Activated CD8-positive, alpha-beta memory T cell treated with anti-CD3 and anti-CD28 coated beads for 36 hours (primary cell): ENCODE measurements at regions not wholly inside any gene's neighbourhood (a gene's known extent, or its start where the extent isn't known, plus 50 kb on each side); places are given as distances from the start of the nearest gene placed in this dataset.
"Not testable (repeated sequence)": the region's sequence is repeated elsewhere in the genome, so short reads cannot be mapped to it uniquely, and the experiment has no call there.

Experiments
- CTCF ChIA-PET: fragments of 350-600 bp; sonication (Branson Sonifier 250); formaldehyde crosslinking; loops from one replicate; lab custom pipeline; 2021; ENCODE audit warnings: antibody characterized with exemption; lab: Charles Lee
- POLR2A ChIA-PET: fragments of 350-600 bp; sonication (Branson Sonifier 250); formaldehyde crosslinking; loops from one replicate; lab custom pipeline; 2021; ENCODE audit warnings: antibody characterized with exemption; lab: Charles Lee

- CTCF ChIA-PET = interaction anchor here (0.9 to 2.1 kb wide), 2 partner anchors 11 to 111 kb away, joined by 3 to 8 read pairs; no protein-coding TSS in a partner anchor
- POLR2A ChIA-PET = no interaction called here
Measured at GRCh38 chr7:155234158-155234492, 63.6 kb upstream of the INSIG1 start.

- ChIA-PET CTCF (interaction anchor here (1.4 kb wide), 1 partner anchor 110 kb away, joined by 4 read pairs; no protein-coding TSS in a partner anchor), POLR2A (no interaction called here)
Measured at GRCh38 chr7:155234950-155235789, 62.5 kb upstream of the INSIG1 start.

- CTCF ChIA-PET = interaction anchor here (1.4 kb wide), 1 partner anchor 108 kb away, joined by 4 read pairs; no protein-coding TSS in a partner anchor
- POLR2A ChIA-PET = no interaction called here
Measured at GRCh38 chr7:155236386-155236785, 61.3 kb upstream of the INSIG1 start.

GRCh38 chr7:155237297-155237696, 60.4 kb upstream of the INSIG1 start:
- POLR2A ChIA-PET = no interaction called here
- CTCF ChIA-PET = no interaction called here

GRCh38 chr7:155237730-155238129, 59.9 kb upstream of the INSIG1 start:
- POLR2A ChIA-PET = no interaction called here

GRCh38 chr7:155239431-155240087, 58.1 kb upstream of the INSIG1 start:
- CTCF ChIA-PET = interaction anchor here (0.9 kb wide), 1 partner anchor 105 kb away, joined by 3 read pairs; no protein-coding TSS in a partner anchor
- POLR2A ChIA-PET = not testable (repeated sequence)

More at GRCh38 chr7:155237730-155238129, 59.9 kb upstream of the INSIG1 start:
- CTCF ChIA-PET = no interaction called here

- POLR2A ChIA-PET = no interaction called here
- CTCF ChIA-PET = interaction anchor here (0.8 kb wide), 1 partner anchor 11 kb away, joined by 3 read pairs; no protein-coding TSS in a partner anchor
Measured at GRCh38 chr7:155244675-155245074, 53.0 kb upstream of the INSIG1 start.

GRCh38 chr7:155247479-155248365, 50.0 kb upstream of the INSIG1 start:
- CTCF ChIA-PET = no interaction called here
- POLR2A ChIA-PET = no interaction called here
